NCI-H128 (cell line): ENCODE measurements at regions not wholly inside any gene's neighbourhood (a gene's known extent, or its start where the extent isn't known, plus 50 kb on each side); places are given as distances from the start of the nearest gene placed in this dataset.

Experiments
- DNase-seq: peaks from one replicate; lab custom pipeline; 2025; ENCODE audit not compliant: unreplicated experiment; lab: John Stamatoyannopoulos, UW

DNA sequence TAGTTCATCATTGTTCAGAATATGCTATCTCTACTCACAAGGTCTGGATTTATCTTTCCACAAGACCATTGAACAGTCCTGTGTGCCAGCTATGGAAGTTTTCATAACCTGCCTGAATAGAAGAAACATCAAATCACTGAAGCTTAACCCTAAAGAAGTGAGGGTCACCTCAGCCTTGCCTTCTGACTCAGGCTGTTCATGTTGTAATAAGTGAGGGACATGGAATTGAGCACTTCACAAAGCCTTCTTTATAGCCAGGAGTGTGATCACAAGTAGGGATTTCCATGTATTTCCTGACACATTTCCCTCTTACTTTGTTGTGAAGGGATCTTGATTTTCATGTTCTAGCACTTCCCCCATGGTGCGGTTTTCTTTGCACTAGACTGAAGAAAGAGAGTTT lies 577.5 kb upstream of the WWC1 start:
- DNase-seq: no peak

DNA sequence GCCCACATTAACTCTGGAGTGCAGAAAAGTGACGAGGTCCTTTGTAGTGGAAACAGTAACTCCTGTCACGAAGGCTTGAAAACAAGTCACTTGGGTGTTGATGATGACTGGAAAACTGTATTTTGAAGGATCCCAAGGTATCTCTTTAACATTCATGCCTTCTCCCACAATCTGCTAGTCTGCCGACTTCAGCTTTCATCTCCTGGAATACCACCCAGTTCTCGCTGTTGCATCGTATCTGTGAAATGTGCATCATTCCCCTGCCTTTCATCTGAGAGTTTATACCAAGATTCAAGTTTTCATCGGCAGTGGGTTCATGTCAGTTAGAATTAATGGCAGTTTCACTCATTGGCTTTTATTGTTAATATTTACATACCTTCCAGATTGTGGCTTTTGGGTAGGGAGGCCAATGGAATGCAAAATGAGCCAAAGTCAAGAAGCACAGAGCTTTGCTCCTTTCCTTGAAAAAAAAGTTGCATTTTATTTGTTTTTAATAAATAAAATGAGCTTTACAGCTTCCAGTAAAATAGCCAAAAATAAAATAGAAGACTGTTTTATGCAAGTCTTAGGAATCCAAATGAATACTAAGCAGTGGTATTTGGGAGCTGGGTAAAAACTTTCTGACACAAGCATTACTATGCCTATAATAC lies 575.2 kb upstream of the WWC1 start:
- DNase-seq: no peak

DNA sequence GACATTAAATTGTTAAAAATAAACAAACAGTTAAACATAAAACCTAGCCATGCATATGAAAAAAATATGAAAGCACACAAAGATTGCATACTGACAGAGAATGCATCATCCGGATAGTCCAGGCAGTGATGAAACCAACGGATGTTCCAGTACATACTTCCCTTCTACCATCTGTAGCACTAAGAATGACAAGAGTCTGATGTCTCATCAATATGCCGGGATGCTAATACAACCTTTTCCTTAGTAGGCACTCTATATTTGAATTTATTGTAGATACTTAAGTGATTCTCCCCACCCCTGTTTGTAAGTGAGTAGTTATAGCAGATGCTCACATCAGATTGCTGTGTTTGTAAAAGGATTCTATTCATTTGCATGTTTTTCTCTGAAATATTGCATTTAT lies 571.2 kb upstream of the WWC1 start:
- no peak for DNase-seq

DNA sequence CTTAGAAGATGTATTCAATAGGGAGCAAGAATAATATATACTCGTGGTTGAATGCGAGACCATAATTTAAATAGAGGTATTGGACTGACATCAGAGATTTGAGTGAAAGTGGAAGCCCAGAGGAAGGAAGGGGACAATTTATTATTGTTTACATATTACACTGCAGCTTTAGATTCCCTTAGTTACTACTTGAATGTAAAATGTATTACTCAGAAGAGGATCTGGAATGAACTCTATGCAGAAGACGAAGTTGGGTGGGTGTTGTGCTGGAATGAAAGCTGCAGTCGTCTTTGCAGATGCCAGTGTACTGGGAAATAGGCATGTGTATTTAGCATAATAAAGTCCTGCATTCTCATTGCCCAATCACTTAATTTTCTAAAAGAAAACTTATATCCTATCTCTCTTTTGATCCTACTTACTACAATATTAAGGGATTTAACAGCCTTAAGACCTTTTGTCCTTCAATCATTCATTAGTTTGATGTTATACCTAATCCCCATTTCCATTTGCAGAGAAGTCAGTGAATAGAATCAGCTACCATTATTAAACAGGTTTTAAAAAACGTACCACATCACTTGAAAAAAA lies 570.7 kb upstream of the WWC1 start:
- no peak for DNase-seq

DNA sequence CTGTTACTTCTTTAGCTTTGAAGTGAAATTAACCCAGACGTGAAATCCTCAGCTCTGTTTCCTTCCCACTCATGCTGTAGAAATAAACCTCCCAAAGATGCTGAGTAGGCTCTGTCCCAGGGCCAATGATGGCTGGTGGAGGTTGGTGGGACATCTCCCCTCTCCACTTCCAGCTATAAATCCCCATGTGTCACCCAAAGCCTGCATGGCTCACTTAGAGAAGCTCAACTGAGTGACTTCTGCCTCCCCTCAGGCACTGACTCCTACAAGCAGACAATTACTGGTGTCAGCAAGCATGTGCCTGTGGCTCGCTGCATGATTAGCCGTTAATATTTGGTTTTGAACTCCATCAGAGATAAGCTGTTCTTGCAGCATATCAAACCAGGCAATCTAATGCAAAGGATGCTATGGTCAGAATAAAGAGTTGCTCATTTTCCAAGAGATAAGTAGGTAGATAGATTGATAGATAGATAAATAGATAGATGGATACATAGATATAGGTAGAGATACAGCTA lies 569.5 kb upstream of the WWC1 start:
- DNase-seq: no peak

DNA sequence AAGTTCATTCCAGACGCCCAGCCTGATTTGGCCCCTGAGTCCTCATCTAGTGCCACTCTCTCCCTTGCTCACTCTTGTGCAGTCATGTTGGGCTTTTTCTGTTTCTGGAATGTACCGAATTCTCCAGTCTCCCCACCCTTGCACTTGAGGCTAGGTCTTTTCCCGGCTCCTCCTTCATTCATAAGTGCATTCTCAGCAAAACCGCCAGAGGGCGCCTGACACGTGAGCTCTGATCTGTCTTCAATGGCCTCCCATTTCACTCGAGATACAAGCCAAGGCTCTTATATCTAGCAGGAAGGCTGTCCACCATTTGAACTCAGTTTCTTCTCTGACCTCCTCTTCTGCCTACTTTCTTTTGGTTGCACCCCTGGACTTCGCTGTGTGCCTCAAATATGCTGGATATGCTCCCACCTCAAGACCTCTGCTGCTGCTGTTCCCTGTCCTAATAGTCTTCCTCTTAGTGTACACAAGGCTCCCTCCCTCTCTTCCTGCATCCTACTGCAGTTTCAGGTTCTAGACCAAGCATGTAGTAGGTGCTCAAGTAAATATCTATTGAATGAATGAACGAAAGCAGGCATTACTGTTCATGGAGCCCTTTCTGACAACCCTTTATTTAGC lies 568.1 kb upstream of the WWC1 start:
- peak; percentile 3 for DNase-seq

DNA sequence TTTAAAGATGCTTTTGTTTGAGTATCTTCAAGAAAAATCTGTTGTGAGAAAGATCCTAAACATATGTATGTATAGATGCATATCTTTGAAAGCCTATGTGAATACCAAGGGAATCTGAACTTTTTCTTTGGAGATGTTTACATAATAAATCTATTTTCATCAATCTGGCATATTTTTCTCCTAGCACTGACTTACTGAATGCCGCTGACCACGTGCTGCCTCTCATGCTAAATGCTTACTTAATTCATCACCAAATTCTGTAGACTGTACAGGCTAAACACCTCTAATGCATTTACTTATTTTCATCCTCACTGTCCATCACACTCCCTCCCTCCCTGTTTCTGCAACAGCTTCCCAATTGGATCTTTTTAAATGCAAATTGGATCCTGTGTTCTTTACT lies 566.2 kb upstream of the WWC1 start:
- no peak for DNase-seq

DNA sequence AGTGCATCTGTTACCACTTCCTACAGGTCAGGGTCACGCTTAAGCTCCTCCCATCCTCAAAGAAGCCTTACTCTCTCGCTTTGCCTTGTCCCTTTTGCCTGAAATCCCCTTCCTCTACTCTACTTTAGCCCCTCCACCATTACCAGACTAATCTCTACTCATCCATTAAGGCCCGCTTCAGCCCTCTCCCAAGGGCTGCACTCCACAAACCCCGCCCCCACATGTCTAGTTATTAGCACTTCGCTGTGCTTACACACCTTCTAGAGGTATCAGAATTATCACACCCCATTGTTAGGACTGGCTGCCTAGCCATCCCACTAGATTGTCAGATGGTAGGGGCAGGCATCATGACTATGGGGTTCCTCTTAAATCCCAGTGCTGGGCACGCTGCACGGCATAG lies 565.7 kb upstream of the WWC1 start:
- no peak for DNase-seq

DNA sequence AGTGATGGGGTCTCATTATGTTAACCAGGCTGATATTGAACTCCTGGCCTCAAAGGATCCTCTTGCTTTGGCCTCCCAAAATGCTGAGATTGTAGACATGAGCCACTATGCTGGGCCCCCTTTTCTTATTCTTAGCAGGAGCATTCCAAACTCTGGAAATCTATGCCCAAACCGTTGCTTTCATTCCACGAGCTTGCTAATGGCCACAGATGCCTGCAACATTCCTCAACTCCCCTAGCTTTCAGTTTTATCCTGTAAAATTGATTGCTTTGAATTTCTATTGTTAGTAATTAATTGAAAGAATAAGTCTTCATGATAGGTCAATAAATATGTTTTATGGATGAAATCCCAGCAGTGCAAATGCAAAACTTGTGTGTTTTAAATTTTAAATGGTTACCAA lies 564.8 kb upstream of the WWC1 start:
- no peak for DNase-seq

DNA sequence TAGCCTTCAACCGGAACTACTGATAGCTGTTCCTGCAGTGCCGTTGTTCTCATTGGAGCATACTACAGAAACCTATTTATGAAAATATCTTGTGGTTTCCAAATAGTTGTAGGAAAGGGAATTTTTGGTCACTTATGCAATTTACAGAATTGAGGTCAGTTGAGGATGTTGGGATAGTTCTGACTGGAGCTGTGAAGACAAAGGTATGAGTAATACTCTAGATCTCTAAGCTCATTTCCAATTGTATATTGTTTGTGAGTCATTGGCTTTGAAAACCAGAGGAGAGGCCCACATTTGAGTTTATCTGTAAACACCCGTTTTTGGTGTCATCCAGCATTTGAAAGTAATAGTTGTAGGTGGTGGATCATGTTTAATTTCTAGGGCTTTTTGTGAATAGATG lies 561.3 kb upstream of the WWC1 start:
- no peak for DNase-seq

DNA sequence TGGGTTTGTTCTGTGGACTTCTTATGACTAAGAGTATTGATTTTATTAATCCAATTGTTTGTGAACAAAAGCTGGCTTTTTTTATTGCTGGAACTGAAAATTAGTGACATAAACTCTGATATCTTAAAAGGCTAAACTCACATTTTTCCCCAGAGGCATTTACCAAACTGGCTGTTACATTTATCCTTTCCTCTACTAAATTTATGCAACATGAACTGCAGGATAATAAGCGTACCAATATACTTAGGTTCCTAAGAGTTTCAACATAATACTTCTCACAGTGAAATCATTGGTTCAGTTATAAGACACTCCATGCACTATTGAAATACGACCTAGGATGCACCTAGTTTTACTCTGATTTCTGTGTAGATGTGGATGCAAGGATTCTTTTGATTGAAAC lies 560.8 kb upstream of the WWC1 start:
- DNase-seq: no peak

DNA sequence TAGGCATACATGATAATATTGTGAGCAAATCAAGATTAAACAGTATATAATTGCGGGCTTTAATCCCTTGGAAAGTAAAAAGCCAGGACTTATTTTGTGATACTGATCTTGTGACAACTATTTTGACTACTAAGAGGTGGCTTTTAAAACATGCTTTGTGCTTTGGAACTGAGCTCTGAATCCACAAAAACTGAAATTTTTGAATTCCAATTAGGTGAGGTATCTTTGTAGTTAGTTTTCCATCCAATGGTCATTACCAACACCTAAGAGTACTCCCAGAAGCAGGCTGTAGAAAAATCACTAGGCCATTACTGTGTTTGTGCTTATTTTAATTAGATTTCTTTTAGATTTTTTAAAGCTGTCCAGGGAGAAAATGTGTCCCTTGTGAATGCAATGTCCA lies 559.5 kb upstream of the WWC1 start:
- DNase-seq: no peak

DNA sequence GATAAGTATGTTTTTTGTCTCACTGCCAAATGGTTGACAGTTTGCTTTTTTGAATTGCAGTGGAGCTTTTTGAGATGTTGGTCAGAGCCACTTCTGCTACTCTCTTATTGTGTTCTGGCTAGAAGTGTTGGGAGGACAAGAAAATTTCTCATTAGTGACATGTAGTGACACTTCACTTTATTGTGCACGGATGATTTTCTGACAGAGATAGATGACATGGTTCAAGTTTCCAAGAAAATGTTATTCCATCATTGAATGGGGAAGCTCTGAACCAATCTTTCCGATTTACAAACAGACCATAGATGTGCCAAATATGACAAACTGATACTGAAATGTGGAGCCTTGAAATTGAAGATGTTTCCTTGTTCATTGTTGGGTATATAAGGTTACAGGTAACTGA lies 558.9 kb upstream of the WWC1 start:
- DNase-seq: no peak

DNA sequence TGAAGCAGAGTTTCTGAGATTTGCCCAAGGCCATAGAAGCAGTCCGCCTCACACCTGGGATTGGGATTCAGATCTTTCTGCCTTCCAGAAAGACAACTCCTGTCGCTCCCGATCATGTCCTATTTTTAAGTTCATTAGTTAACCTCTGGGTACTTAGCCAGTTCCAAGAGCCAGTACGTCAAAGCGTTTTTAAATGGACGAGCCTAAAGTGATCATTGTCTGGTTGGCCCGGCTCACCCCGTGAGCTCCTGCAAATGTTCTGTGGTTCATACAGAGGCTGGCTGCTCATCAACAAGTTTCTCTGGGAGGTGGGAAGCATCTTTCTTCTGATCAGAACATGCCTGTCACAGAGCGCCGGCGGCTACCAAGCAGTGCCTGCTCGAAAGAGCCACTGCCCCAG lies 554.5 kb upstream of the WWC1 start:
- no peak for DNase-seq

DNA sequence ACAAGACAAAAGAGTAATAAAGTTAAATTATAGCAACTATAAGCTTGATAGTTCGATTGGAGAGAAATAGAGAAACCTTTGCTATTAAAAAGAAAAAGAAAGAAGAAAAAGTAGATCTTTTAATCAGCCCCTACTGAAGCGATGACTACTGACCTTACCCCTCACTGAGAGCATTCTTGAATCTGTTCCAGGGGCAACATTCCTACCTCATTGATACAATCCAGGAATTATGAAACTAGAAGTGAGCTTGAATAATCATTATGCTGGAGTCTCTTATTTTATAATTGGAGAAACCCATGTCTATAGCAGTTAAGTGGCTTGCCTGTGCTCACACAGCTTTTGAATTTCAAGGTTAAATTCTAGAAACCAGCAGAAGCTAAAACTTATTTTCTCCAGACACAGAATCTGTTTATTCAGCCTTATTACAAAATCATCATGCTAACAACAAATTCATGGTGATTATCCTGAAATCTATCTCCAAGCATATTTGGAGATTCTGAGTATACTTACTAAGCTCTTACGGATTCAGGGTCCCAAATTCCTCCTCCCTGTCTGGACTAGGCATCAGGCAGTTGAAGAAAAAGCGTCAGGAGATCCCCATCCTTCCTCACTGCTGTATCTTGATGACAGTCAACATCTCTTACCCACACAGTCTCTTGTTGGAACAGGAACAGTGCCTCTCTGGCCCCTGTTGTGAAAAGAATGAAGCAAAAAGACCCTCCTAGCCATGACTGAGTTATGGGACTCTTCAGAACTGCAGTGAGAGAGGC lies 547.6 kb upstream of the WWC1 start:
- DNase-seq: no peak

DNA sequence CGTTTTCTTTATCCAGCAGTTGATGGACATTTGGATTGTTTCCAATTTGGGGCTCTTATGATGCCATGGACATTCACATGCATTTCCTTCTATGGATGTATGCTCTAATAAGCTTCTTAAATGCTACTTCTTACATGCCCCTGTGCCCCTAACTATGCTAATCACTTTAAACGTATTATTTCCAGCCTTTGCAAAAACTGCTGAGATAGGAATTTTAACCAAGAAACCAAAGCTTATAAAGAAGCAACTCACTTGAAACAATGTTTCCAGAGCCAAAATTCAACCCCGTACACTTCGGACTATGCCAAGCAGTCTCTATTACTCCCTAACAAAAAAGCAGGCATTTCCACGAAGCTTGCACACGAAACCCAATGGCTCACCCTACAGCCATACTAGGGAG lies 545.6 kb upstream of the WWC1 start:
- DNase-seq: no peak

DNA sequence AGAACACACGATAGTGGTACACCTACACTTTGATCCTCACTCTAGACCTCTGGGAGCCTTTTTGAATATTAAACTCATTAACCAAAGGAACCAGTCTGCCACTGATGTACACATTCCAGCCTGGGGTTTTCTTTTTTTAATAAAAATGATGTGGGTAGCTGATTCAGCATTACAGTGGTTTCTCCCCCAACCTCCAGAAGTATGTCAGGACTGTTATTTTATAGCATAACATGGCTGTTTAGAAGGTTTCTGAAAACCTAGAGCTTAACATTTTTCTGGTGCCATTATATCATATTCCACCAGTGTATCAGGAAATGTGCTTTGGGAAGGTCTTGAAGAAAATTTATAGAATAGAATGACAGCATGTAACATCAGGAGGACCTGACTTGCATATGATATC lies 540.9 kb upstream of the WWC1 start:
- no peak for DNase-seq

DNA sequence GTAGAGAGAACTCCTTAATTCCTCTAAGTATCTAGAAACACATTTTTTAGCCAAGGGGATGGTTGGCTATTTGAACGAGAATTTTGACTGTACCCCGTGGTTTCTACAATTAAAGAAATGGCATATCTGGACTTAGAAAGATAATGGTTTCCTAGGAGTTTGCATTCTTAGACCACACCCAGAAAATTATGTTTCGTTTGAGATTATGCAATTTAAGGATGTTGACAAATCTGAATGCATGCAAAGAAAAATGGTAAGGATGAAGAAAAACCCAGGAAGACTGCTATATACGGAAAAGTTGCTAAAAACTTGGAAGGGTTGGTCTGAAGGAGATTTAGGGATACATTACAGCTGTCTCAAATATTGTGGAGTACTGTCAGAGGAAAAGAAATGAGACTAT lies 538.5 kb upstream of the WWC1 start:
- no peak for DNase-seq

DNA sequence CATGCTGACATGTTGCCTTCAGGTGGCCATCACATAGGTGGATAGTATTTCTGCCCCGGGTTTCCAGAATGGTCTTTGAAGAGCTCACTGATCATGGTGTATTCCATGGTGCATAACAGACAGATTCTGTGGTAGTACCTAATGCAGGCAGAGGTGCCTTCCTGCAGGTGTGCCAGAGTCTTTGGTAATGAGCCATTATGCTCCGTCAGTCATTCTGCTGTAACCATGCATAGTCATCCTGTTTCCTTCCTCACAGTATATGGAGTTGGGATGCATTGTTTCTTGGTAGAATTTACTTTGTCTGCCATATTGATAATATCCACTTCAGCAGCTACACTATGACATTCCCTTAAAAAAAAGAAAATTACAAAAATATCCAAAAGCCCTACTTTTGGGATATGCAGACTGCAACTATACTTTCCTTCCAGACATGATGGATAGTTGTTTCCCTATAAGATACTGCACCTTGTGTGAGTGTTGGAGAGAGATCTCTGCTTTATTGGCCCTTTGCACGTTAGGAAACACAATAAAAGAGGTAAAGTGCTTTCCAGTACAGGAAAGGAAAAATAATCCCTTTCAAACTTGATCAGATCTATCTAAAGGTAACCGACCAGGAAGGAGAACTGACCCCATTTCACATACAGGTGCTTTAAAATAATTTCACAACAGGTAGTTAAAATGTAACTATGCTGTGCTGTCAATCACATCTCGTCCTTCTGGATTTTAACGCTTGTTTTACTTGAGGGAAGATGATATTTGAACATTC lies 537.5 kb upstream of the WWC1 start:
- DNase-seq: no peak

DNA sequence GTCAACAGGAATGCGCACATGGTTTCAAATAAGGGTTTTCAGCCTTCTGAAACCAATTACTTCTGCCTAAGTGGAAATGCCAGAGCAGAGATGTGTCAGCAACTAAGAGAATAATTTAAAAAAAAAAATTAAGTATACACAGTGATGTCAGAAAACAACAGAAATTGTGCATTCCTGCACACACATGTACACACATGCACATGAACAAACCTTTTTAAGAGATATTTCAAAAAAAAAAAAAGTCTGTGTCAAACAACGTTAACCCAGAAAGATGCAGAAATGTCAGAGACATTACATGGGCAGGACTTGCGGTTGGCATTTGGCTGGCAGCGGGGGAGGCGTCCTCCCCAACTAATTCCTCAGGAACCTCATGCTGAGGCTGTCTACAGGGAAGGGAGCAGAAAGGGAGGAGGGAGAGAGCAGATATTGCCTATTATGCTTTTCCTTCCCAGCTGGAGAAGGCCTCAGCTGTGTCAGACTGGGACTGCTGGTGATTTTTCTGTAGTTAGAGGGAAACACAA lies 536.9 kb upstream of the WWC1 start:
- no peak for DNase-seq

DNA sequence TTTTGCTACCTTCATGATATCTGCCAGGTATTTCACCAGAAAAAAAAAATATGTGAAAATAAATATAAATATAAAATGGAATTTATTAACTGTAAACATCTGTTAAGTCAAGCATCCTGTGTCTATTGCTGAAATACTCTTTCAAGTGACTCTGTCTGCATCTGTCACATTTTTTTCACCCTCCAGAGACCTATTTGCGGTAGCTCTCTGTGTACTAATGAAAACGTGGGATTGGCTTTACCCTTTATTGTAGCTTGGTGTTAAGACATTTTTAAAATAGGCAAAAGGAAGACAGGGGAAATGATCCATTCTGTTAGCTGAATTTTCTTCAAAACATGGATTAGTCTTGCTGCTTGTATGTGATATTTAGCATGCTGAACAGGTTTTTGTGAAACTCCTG lies 536.0 kb upstream of the WWC1 start:
- no peak for DNase-seq
